Caco-2 (cell line): ENCODE measurements at regions not wholly inside any gene's neighbourhood (a gene's known extent, or its start where the extent isn't known, plus 50 kb on each side); places are given as distances from the start of the nearest gene placed in this dataset.

Experiments used
- BruUV-seq: library from RNA; stranded (reverse); fragments of 400-500 nt; replicated peaks from 2 replicates; lab custom pipeline; 2021; lab: Mats Ljungman, UMichigan
- CTCF ChIA-PET: fragments of 300-600 bp; sonication (Branson Sonifier 250); formaldehyde crosslinking; loops from one replicate; lab custom pipeline; 2022; ENCODE audit warnings: antibody characterized with exemption; lab: Charles Lee
- POLR2A ChIA-PET: fragments of 300-600 bp; sonication (Branson Sonifier 250); formaldehyde crosslinking; loops from one replicate; lab custom pipeline; 2022; ENCODE audit warnings: antibody characterized with exemption; lab: Charles Lee
- DNase-seq, 2 experiments: peaks; one replicate each; pipeline versions ENCODE4 v3.0.0 to v3.0.0-alpha.2; 2020 to 2022
- H3K27me3 ChIP-seq: replicated peaks from 2 replicates; pipeline ENCODE4 v1.6.0; 2011; ENCODE audit warnings: low read length; ENCODE audit not compliant: control insufficient read depth, insufficient read depth
- H3K36me3 ChIP-seq: 2 replicates; pipeline ENCODE4 v1.5.1; 2011; ENCODE audit warnings: low read length; ENCODE audit not compliant: control insufficient read depth, insufficient read depth
- H3K4me1 ChIP-seq: fragments of 250-450 bp; sonication (Bioruptor Pico); 2 replicates; pipeline ENCODE4 v1.5.1; 2020; ENCODE audit warnings: mild to moderate bottlenecking
- H3K4me3 ChIP-seq: 2 replicates; pipeline ENCODE4 v1.5.1; 2011; ENCODE audit warnings: low read depth, mild to moderate bottlenecking, control low read depth, low read length
- H3K9me3 ChIP-seq: fragments of 250-450 bp; sonication (Bioruptor Pico); 2 replicates; pipeline ENCODE4 v1.5.1; 2020; ENCODE audit warnings: mild to moderate bottlenecking, moderate library complexity
- H3K27ac Mint-ChIP-seq: one replicate; pipeline ENCODE4 v1.8.0; 2022; ENCODE audit warnings: mixed read lengths; ENCODE audit not compliant: unreplicated experiment
- H3K27me3 Mint-ChIP-seq: one replicate; pipeline ENCODE4 v1.8.0; 2022; ENCODE audit warnings: mixed read lengths; ENCODE audit not compliant: insufficient read depth, unreplicated experiment
- H3K36me3 Mint-ChIP-seq: one replicate; pipeline ENCODE4 v1.8.0; 2022; ENCODE audit warnings: mild to moderate bottlenecking, mixed read lengths; ENCODE audit not compliant: insufficient read depth, unreplicated experiment
- H3K4me1 Mint-ChIP-seq: one replicate; pipeline ENCODE4 v1.8.0; 2022; ENCODE audit warnings: low read depth, mixed read lengths; ENCODE audit not compliant: unreplicated experiment
- H3K4me3 Mint-ChIP-seq: one replicate; pipeline ENCODE4 v1.8.0; 2022; ENCODE audit warnings: mild to moderate bottlenecking, moderate library complexity, mixed read lengths; ENCODE audit not compliant: unreplicated experiment
- H3K9me3 Mint-ChIP-seq: one replicate; pipeline ENCODE4 v1.8.0; 2022; ENCODE audit warnings: mixed read lengths; ENCODE audit not compliant: unreplicated experiment
- CTCF ChIP-seq, 2 experiments: fragments of 200-600 bp in 1 of 2; IDR thresholded peaks; 1 replicate in 1 of 2; 2 replicates in 1 of 2; pipeline versions ENCODE4 v1.5.1 to v1.8.0; 2011 to 2022; ENCODE audit warnings: antibody characterized with exemption in 1 of 2, control low read depth in 1 of 2, inconsistent platforms in 1 of 2, low read depth in 1 of 2, low read length in 1 of 2, mild to moderate bottlenecking in 1 of 2, moderate library complexity in 1 of 2; ENCODE audit not compliant: insufficient read depth in 1 of 2, severe bottlenecking in 1 of 2, unreplicated experiment in 1 of 2
- intact Hi-C: fragments of 100-400 bp; cut with micrococcal nuclease; formaldehyde crosslinking; loops from one replicate; pipeline ENCODE4 v1.10.0; 2022; ENCODE audit not compliant: unreplicated experiment

- DNase-seq: no peak
- Histone ChIP-seq H3K27me3 (no peaks in the 10 kb centered on the region), H3K4me1 (peaks cover 8% of the 10 kb centered on the region; the same call in 1 of the 2 replicates), H3K36me3 (no peaks in the 10 kb centered on the region), H3K4me3 (no peak overlapping the region), H3K9me3 (no peaks in the 10 kb centered on the region; the same call in 1 of the 2 replicates)
- H3K27ac Mint-ChIP-seq: no peak overlapping the region
- no peaks in the 10 kb centered on the region for H3K4me1 Mint-ChIP-seq
- peaks cover 17% of the 10 kb centered on the region for H3K9me3 Mint-ChIP-seq
- CTCF ChIA-PET: no interaction called here
- no peaks in the 10 kb centered on the region for H3K27me3 Mint-ChIP-seq
- POLR2A ChIA-PET: no interaction called here
- no TSS peak for BruUV-seq
- H3K36me3 Mint-ChIP-seq: no peaks in the 10 kb centered on the region
- TF ChIP-seq CTCF (IDR thresholded peaks at IDR 0.05; ENCODE audit: insufficient read depth in 1 of 2, low read depth in 1 of 2, low read length in 1 of 2, severe bottlenecking in 1 of 2, unreplicated experiment in 1 of 2): no peak
- intact Hi-C loops: no loop called here
- H3K4me3 Mint-ChIP-seq: no peak overlapping the region
These were observed 251.9 kb upstream of the SOX5 start for GRCh38 chr12:24201258-24201970.

GRCh38 chr12:24200010-24200409, 250.5 kb upstream of the SOX5 start:
- intact Hi-C loops: no loop called here
- Mint-ChIP-seq H3K27me3 (no peaks in the 10 kb centered on the region), H3K9me3 (peaks cover 17% of the 10 kb centered on the region), H3K36me3 (no peaks in the 10 kb centered on the region), H3K4me3 (no peak overlapping the region), H3K4me1 (no peaks in the 10 kb centered on the region), H3K27ac (no peak overlapping the region)
- TF ChIP-seq CTCF (IDR thresholded peaks at IDR 0.05; ENCODE audit: insufficient read depth in 1 of 2, low read depth in 1 of 2, low read length in 1 of 2, severe bottlenecking in 1 of 2, unreplicated experiment in 1 of 2): no peak
- no peaks in the 10 kb centered on the region for H3K27me3 ChIP-seq
- POLR2A ChIA-PET: no interaction called here
- no TSS peak for BruUV-seq
- no peak overlapping the region for H3K4me3 ChIP-seq
- no peaks in the 10 kb centered on the region; the same call in 1 of the 2 replicates for H3K9me3 ChIP-seq
- DNase-seq: no peak
- CTCF ChIA-PET: no interaction called here
- H3K4me1 ChIP-seq: peaks cover 8% of the 10 kb centered on the region; the same call in 1 of the 2 replicates
- H3K36me3 ChIP-seq: no peaks in the 10 kb centered on the region

GRCh38 chr12:24198936-24199671, 249.6 kb upstream of the SOX5 start:
- no peaks in the 10 kb centered on the region for H3K27me3 Mint-ChIP-seq
- no peak for TF ChIP-seq CTCF (IDR thresholded peaks at IDR 0.05; ENCODE audit: insufficient read depth in 1 of 2, low read depth in 1 of 2, low read length in 1 of 2, severe bottlenecking in 1 of 2, unreplicated experiment in 1 of 2)
- intact Hi-C loops: no loop called here
- POLR2A ChIA-PET: no interaction called here
- H3K36me3 Mint-ChIP-seq: no peaks in the 10 kb centered on the region
- peaks cover 8% of the 10 kb centered on the region; the same call in 1 of the 2 replicates for H3K4me1 ChIP-seq
- CTCF ChIA-PET: no interaction called here
- H3K9me3 ChIP-seq: no peaks in the 10 kb centered on the region; the same call in 1 of the 2 replicates
- BruUV-seq: no TSS peak
- no peak overlapping the region for H3K4me3 ChIP-seq
- peaks cover 14% of the 10 kb centered on the region for H3K9me3 Mint-ChIP-seq
- no peak for DNase-seq
- no peak overlapping the region for H3K27ac Mint-ChIP-seq
- no peaks in the 10 kb centered on the region for H3K36me3 ChIP-seq
- H3K27me3 ChIP-seq: no peaks in the 10 kb centered on the region
- no peak overlapping the region for H3K4me3 Mint-ChIP-seq
- H3K4me1 Mint-ChIP-seq: no peaks in the 10 kb centered on the region
